Mesendoderm (in vitro differentiated cells): ENCODE measurements at regions not wholly inside any gene's neighbourhood (a gene's known extent, or its start where the extent isn't known, plus 50 kb on each side); places are given as distances from the start of the nearest gene placed in this dataset.

Source experiments
- DNase-seq: peaks from one replicate; pipeline ENCODE4 v3.0.0; 2013
- H2AK5ac ChIP-seq: 2 replicates; pipeline ENCODE4 v1.6.1; 2013; ENCODE audit warnings: low read length, inconsistent platforms
- H2BK120ac ChIP-seq: 2 replicates; pipeline ENCODE4 v1.6.1; 2013; ENCODE audit warnings: low read depth, mild to moderate bottlenecking, low read length, moderate library complexity, mixed read lengths
- H2BK15ac ChIP-seq: replicated peaks from 2 replicates; pipeline ENCODE4 v1.6.1; 2013; ENCODE audit warnings: low read depth, mild to moderate bottlenecking, moderate library complexity
- H2BK5ac ChIP-seq: 2 replicates; pipeline ENCODE4 v1.6.1; 2013; ENCODE audit warnings: low read length, inconsistent platforms
- H3K18ac ChIP-seq: 2 replicates; pipeline ENCODE4 v1.6.1; 2013; ENCODE audit warnings: mild to moderate bottlenecking, low read length, mixed read lengths
- H3K23ac ChIP-seq: one replicate; pipeline ENCODE4 v1.6.1; 2013; ENCODE audit warnings: low read length
- H3K27ac ChIP-seq: 2 replicates; pipeline ENCODE4 v1.5.1; 2013; ENCODE audit warnings: low read depth, mild to moderate bottlenecking, inconsistent platforms, low read length, moderate library complexity
- H3K27me3 ChIP-seq: 2 replicates; pipeline ENCODE4 v1.6.1; 2013; ENCODE audit warnings: low read length, control low read depth, mild to moderate bottlenecking, inconsistent platforms; ENCODE audit not compliant: insufficient read depth, poor library complexity
- H3K36me3 ChIP-seq: 2 replicates; pipeline ENCODE4 v1.6.1; 2013; ENCODE audit warnings: low read length, inconsistent platforms; ENCODE audit not compliant: control insufficient read depth, insufficient read depth
- H3K4ac ChIP-seq: one replicate; pipeline ENCODE4 v1.6.1; 2013; ENCODE audit warnings: low read depth, mild to moderate bottlenecking, low read length, moderate library complexity
- H3K4me1 ChIP-seq: 2 replicates; pipeline ENCODE4 v1.6.1; 2013; ENCODE audit warnings: low read depth, low read length, inconsistent platforms; ENCODE audit not compliant: control insufficient read depth
- H3K4me2 ChIP-seq: 2 replicates; pipeline ENCODE4 v1.6.1; 2013; ENCODE audit warnings: low read length
- H3K4me3 ChIP-seq: 2 replicates; pipeline ENCODE4 v1.5.1; 2013; ENCODE audit warnings: mild to moderate bottlenecking, low read length
- H3K56ac ChIP-seq: one replicate; pipeline ENCODE4 v1.6.1; 2013; ENCODE audit warnings: low read length
- H3K79me1 ChIP-seq: 2 replicates; pipeline ENCODE4 v1.6.1; 2013; ENCODE audit warnings: low read length, inconsistent platforms
- H3K79me2 ChIP-seq: 2 replicates; pipeline ENCODE4 v1.6.1; 2013; ENCODE audit warnings: mild to moderate bottlenecking, low read length; ENCODE audit not compliant: control insufficient read depth, insufficient read depth
- H3K9ac ChIP-seq: 2 replicates; pipeline ENCODE4 v1.6.1; 2013; ENCODE audit warnings: low read length, inconsistent platforms
- H4K5ac ChIP-seq: one replicate; pipeline ENCODE4 v1.6.1; 2013; ENCODE audit warnings: low read length
- H4K8ac ChIP-seq: one replicate; pipeline ENCODE4 v1.6.1; 2013; ENCODE audit warnings: low read depth, mild to moderate bottlenecking, control low read depth, low read length, moderate library complexity
- WGBS: extraction: QIAGEN DNeasy Blood & Tissue Kit; methylation state at CpG from one replicate; pipeline ENCODE4 v1.1.7; 2013; ENCODE audit warnings: low lambda C conversion rate, missing lambda C conversion rate; ENCODE audit not compliant: insufficient coverage; ENCODE audit errors: extremely low coverage; 5-methylcytosine and 5-hydroxymethylcytosine counted together

GRCh38 chr7:63072806-63073205 lies 925.8 kb upstream of the ZNF722 start:
- WGBS: no CpG with 5 or more reads among the region's 5 CpGs
- H4K5ac ChIP-seq: no peak overlapping the region

GRCh38 chr7:63073286-63073685 lies 925.4 kb upstream of the ZNF722 start:
- no peak overlapping the region for H2AK5ac ChIP-seq
- H3K27ac ChIP-seq: no peak overlapping the region
- no peak overlapping the region for H3K4me2 ChIP-seq
- H2BK15ac ChIP-seq: no peak overlapping the region
- no peak overlapping the region for H3K4me3 ChIP-seq
- H3K4ac ChIP-seq: no peak overlapping the region
- no peaks in the 10 kb centered on the region for H3K79me1 ChIP-seq
- no peak for DNase-seq
- no peak overlapping the region for H3K23ac ChIP-seq
- H3K79me2 ChIP-seq: no peaks in the 10 kb centered on the region
- WGBS: no CpG with 5 or more reads among the region's 2 CpGs
- no peak overlapping the region for H2BK5ac ChIP-seq
- H4K5ac ChIP-seq: no peak overlapping the region
- H3K4me1 ChIP-seq: no peaks in the 10 kb centered on the region
- H3K18ac ChIP-seq: no peak overlapping the region
- H3K56ac ChIP-seq: no peak overlapping the region
- H2BK120ac ChIP-seq: no peak overlapping the region
- no peaks in the 10 kb centered on the region for H3K27me3 ChIP-seq
- no peak overlapping the region for H4K8ac ChIP-seq
- H3K36me3 ChIP-seq: no peaks in the 10 kb centered on the region
- no peak overlapping the region for H3K9ac ChIP-seq

More at GRCh38 chr7:63072806-63073205, 925.8 kb upstream of the ZNF722 start:
- Histone ChIP-seq H4K8ac (no peak overlapping the region), H2BK120ac (no peak overlapping the region), H3K79me2 (no peaks in the 10 kb centered on the region), H3K27ac (no peak overlapping the region), H3K4ac (no peak overlapping the region), H3K23ac (no peak overlapping the region), H3K36me3 (no peaks in the 10 kb centered on the region), H3K9ac (no peak overlapping the region), H3K4me3 (no peak overlapping the region), H3K27me3 (no peaks in the 10 kb centered on the region), H2BK5ac (no peak overlapping the region), H3K79me1 (no peaks in the 10 kb centered on the region), H3K4me2 (no peak overlapping the region), H2BK15ac (no peak overlapping the region), H2AK5ac (no peak overlapping the region), H3K4me1 (no peaks in the 10 kb centered on the region), H3K56ac (no peak overlapping the region), H3K18ac (no peak overlapping the region)
- no peak for DNase-seq

GRCh38 chr7:63073736-63074135 lies 924.9 kb upstream of the ZNF722 start:
- Histone ChIP-seq H3K9ac (no peak overlapping the region), H3K4me3 (no peak overlapping the region), H3K4ac (no peak overlapping the region), H3K79me1 (no peaks in the 10 kb centered on the region), H3K4me1 (no peaks in the 10 kb centered on the region), H3K56ac (no peak overlapping the region), H2BK15ac (no peak overlapping the region), H3K27me3 (no peaks in the 10 kb centered on the region), H2BK5ac (no peak overlapping the region), H3K79me2 (no peaks in the 10 kb centered on the region), H3K18ac (no peak overlapping the region), H2AK5ac (no peak overlapping the region), H3K36me3 (no peaks in the 10 kb centered on the region), H4K8ac (no peak overlapping the region), H2BK120ac (no peak overlapping the region), H3K23ac (no peak overlapping the region), H4K5ac (no peak overlapping the region), H3K27ac (no peak overlapping the region), H3K4me2 (no peak overlapping the region)
- DNase-seq: no peak
- WGBS: no CpG with 5 or more reads among the region's 1 CpG

GRCh38 chr7:63077841-63078240 lies 920.8 kb upstream of the ZNF722 start:
- no peak overlapping the region for H2BK5ac ChIP-seq
- no peak overlapping the region for H2AK5ac ChIP-seq
- H3K4me1 ChIP-seq: no peaks in the 10 kb centered on the region
- no peak overlapping the region for H3K9ac ChIP-seq
- no peak overlapping the region for H3K27ac ChIP-seq
- H3K4ac ChIP-seq: no peak overlapping the region
- no peak overlapping the region for H2BK120ac ChIP-seq
- H3K56ac ChIP-seq: no peak overlapping the region
- H3K18ac ChIP-seq: no peak overlapping the region
- H3K36me3 ChIP-seq: no peaks in the 10 kb centered on the region
- no peak overlapping the region for H4K5ac ChIP-seq
- no peaks in the 10 kb centered on the region for H3K79me1 ChIP-seq
- H2BK15ac ChIP-seq: no peak overlapping the region
- H4K8ac ChIP-seq: no peak overlapping the region
- no peaks in the 10 kb centered on the region for H3K79me2 ChIP-seq
- H3K23ac ChIP-seq: no peak overlapping the region
- no peak overlapping the region for H3K4me3 ChIP-seq
- no CpG with 5 or more reads among the region's 4 CpGs for WGBS
- no peak for DNase-seq
- no peaks in the 10 kb centered on the region for H3K27me3 ChIP-seq
- no peak overlapping the region for H3K4me2 ChIP-seq

DNA sequence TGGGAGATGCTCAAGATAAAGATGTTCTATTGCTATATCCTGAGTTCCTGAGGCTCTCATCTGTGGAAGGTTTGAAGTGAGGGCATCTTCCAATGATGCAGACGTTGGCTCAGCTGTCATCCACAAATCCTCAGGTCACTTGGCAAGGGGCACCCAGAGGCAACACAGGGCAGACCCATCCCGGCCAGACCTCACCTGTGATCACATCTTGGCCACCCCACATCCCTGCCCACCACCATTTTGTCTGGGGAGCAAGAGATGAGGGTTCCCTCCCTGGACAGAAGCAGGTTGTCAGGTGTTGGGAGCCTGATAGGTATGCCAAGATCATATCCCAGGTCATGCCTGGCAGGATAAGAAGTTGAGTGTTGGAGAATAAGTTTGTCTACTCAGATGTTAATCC lies 918.2 kb upstream of the ZNF722 start:
- Histone ChIP-seq H3K4me1 (no peaks in the 10 kb centered on the region), H4K8ac (no peak overlapping the region), H3K27me3 (no peaks in the 10 kb centered on the region), H2BK15ac (no peak overlapping the region), H2BK120ac (no peak overlapping the region), H3K9ac (no peak overlapping the region), H3K79me2 (no peaks in the 10 kb centered on the region), H3K36me3 (no peaks in the 10 kb centered on the region), H2BK5ac (no peak overlapping the region), H4K5ac (no peak overlapping the region), H3K56ac (no peak overlapping the region), H3K4ac (no peak overlapping the region), H3K23ac (no peak overlapping the region), H3K4me2 (no peak overlapping the region), H3K27ac (no peak overlapping the region), H3K4me3 (no peak overlapping the region), H2AK5ac (no peak overlapping the region), H3K18ac (no peak overlapping the region), H3K79me1 (no peaks in the 10 kb centered on the region)
- DNase-seq: no peak
- no CpG with 5 or more reads among the region's 2 CpGs for WGBS

- no peak overlapping the region for H2BK120ac ChIP-seq
- H4K8ac ChIP-seq: no peak overlapping the region
- H3K23ac ChIP-seq: no peak overlapping the region
- H2BK5ac ChIP-seq: no peak overlapping the region
- no peaks in the 10 kb centered on the region for H3K27me3 ChIP-seq
- no peak overlapping the region for H3K4me3 ChIP-seq
- no peak for DNase-seq
- no peaks in the 10 kb centered on the region for H3K4me1 ChIP-seq
- H3K4ac ChIP-seq: no peak overlapping the region
- no peaks in the 10 kb centered on the region for H3K36me3 ChIP-seq
- no peaks in the 10 kb centered on the region for H3K79me1 ChIP-seq
- no peak overlapping the region for H3K9ac ChIP-seq
- H3K56ac ChIP-seq: no peak overlapping the region
- no peak overlapping the region for H3K4me2 ChIP-seq
- H2AK5ac ChIP-seq: no peak overlapping the region
- no peaks in the 10 kb centered on the region for H3K79me2 ChIP-seq
- no peak overlapping the region for H3K27ac ChIP-seq
- no peak overlapping the region for H2BK15ac ChIP-seq
- H3K18ac ChIP-seq: no peak overlapping the region
- WGBS: no CpG with 5 or more reads among the region's 4 CpGs
- no peak overlapping the region for H4K5ac ChIP-seq
These were observed 917.8 kb upstream of the ZNF722 start for GRCh38 chr7:63080831-63081230.
